GM12878 (cell line): ENCODE measurements at regions not wholly inside any gene's neighbourhood (a gene's known extent, or its start where the extent isn't known, plus 50 kb on each side); places are given as distances from the start of the nearest gene placed in this dataset.
A peak's percentile ranks its signal among the peaks of the same experiment; 100 is the strongest.

ENCODE experiments used
- ATAC-seq: fragments of 200-7000 bp; cut with Tn5 transposase; 3 replicates; pipeline ENCODE4 v1.9.1; 2020; ENCODE audit warnings: mild to moderate bottlenecking, moderate library complexity
- BruUV-seq: library from RNA; stranded (reverse); fragments of 400-500 nt; replicated peaks from 2 replicates; lab custom pipeline; 2021; lab: Mats Ljungman, UMichigan
- CTCF ChIA-PET: fragments of 300-600 bp; sonication (Branson Sonifier 250); formaldehyde crosslinking; extraction: SDS; loops from one replicate; lab custom pipeline; 2021; ENCODE audit warnings: inconsistent platforms; lab: Yijun Ruan, JAX
- POLR2A ChIA-PET: fragments of 350-600 bp; formaldehyde crosslinking; extraction: SDS; loops from one replicate; lab custom pipeline; 2021; ENCODE audit warnings: inconsistent platforms; lab: Charles Lee
- RAD21 ChIA-PET: fragments of 300-600 bp; sonication (Branson Sonifier 250); formaldehyde crosslinking; loops from one replicate; lab custom pipeline; 2023; ENCODE audit warnings: antibody characterized with exemption; ENCODE audit not compliant: unreplicated experiment; lab: Charles Lee
- SMC1A ChIA-PET: fragments of 300-600 bp; sonication (Branson Sonifier 250); formaldehyde crosslinking; loops from one replicate; lab custom pipeline; 2023; ENCODE audit not compliant: unreplicated experiment, uncharacterized antibody; lab: Charles Lee
- DNase-seq: peaks from one replicate; pipeline ENCODE4 v3.0.0-alpha.2; 2011; ENCODE audit warnings: low read depth, low spot score
- FAIRE-seq: peaks from 3 replicates; lab custom pipeline; 2011; peaks lifted over from hg19 to GRCh38; lab: Jason Lieb, UNC
- H2AFZ ChIP-seq: 2 replicates; pipeline ENCODE4 v1.6.0; 2011; ENCODE audit warnings: low read depth, low read length, control low read depth; ENCODE audit not compliant: control insufficient read depth
- H3K27ac ChIP-seq: 2 replicates; pipeline ENCODE4 v1.5.1; 2011; ENCODE audit warnings: control low read depth; ENCODE audit not compliant: control insufficient read depth, insufficient read depth
- H3K27me3 ChIP-seq, 2 experiments: replicated peaks in 1 of 2; 2 replicates each; pipeline versions ENCODE4 v1.6.0 to v1.6.1; 2011; ENCODE audit warnings: low read length in 1 of 2; ENCODE audit not compliant: control insufficient read depth in 2 of 2, insufficient read depth in 2 of 2
- H3K36me3 ChIP-seq, 2 experiments: 2 replicates each; pipeline ENCODE4 v1.5.1; 2011; ENCODE audit warnings: low read length in 1 of 2; ENCODE audit not compliant: control insufficient read depth in 2 of 2, insufficient read depth in 2 of 2
- H3K4me1 ChIP-seq: 2 replicates; pipeline ENCODE4 v1.6.1; 2011; ENCODE audit warnings: mild to moderate bottlenecking, low read length, moderate library complexity, mixed read lengths; ENCODE audit not compliant: control insufficient read depth, insufficient read depth
- H3K4me2 ChIP-seq: 2 replicates; pipeline ENCODE4 v1.6.0; 2011; ENCODE audit warnings: control low read depth; ENCODE audit not compliant: control insufficient read depth, insufficient read depth
- H3K4me3 ChIP-seq: fragments of 200-600 bp; sonication (generic); 2 replicates; pipeline ENCODE4 v1.5.1; 2016
- H3K79me2 ChIP-seq: 2 replicates; pipeline ENCODE4 v1.6.0; 2011; ENCODE audit warnings: low read length; ENCODE audit not compliant: control insufficient read depth, insufficient read depth
- H3K9ac ChIP-seq: 2 replicates; pipeline ENCODE4 v1.8.0; 2011; ENCODE audit warnings: low read length, control low read depth, mixed read lengths; ENCODE audit not compliant: control insufficient read depth, insufficient read depth
- H3K9me3 ChIP-seq: replicated peaks from 3 replicates; pipeline ENCODE4 v1.5.1; 2011; ENCODE audit warnings: mild to moderate bottlenecking, low read length; ENCODE audit not compliant: control insufficient read depth, insufficient read depth
- H4K20me1 ChIP-seq: 2 replicates; pipeline ENCODE4 v1.6.0; 2011; ENCODE audit not compliant: control insufficient read depth, insufficient read depth
- ATF7 ChIP-seq: fragments of 450-650 bp; IDR thresholded peaks from 2 replicates; pipeline ENCODE4 v1.6.1; 2016; ENCODE audit warnings: low read depth, mild to moderate bottlenecking
- CUX1 ChIP-seq: IDR thresholded peaks from 2 replicates; pipeline ENCODE4 v1.6.1; 2012; ENCODE audit warnings: improper control_type of control experiment, low read depth, low read length; ENCODE audit not compliant: insufficient replicate concordance
- JUNB ChIP-seq: IDR thresholded peaks from 2 replicates; pipeline ENCODE4 v1.6.1; 2016; ENCODE audit warnings: antibody characterized with exemption, mild to moderate bottlenecking
- KAT2A ChIP-seq: conservative IDR thresholded peaks from 2 replicates; pipeline ENCODE4 v1.6.1; 2011; ENCODE audit warnings: low read depth, low read length; ENCODE audit not compliant: control insufficient read depth
- NR2C1 ChIP-seq: fragments of 450-650 bp; IDR thresholded peaks from 2 replicates; pipeline ENCODE4 v1.6.1; 2017; ENCODE audit warnings: antibody characterized with exemption, mild to moderate bottlenecking, moderate library complexity
- POLR2AphosphoS2 ChIP-seq: IDR thresholded peaks from 2 replicates; pipeline ENCODE4 v1.6.1; 2011; ENCODE audit warnings: low read depth, mild to moderate bottlenecking, low read length, improper control_type of control experiment, moderate library complexity
- RELB ChIP-seq: fragments of 450-650 bp; IDR thresholded peaks from 2 replicates; pipeline ENCODE4 v1.6.1; 2017; ENCODE audit warnings: low read depth, mild to moderate bottlenecking, moderate library complexity
- SMAD5 ChIP-seq: IDR thresholded peaks from 2 replicates; pipeline ENCODE4 v1.6.1; 2016; ENCODE audit warnings: antibody characterized with exemption, low read depth
- SRF ChIP-seq, 2 experiments: IDR thresholded peaks; 2 replicates each; pipeline ENCODE4 v1.6.1; 2011; ENCODE audit warnings: low read depth in 2 of 2, low read length in 2 of 2, mild to moderate bottlenecking in 1 of 2, moderate library complexity in 1 of 2
- USF1 ChIP-seq: IDR thresholded peaks from 2 replicates; pipeline ENCODE4 v1.6.1; 2011; ENCODE audit warnings: borderline replicate concordance, low read depth, mild to moderate bottlenecking, moderate library complexity, mixed read lengths, low read length; ENCODE audit not compliant: insufficient read depth; ENCODE audit errors: extremely low read length
- ZNF217 ChIP-seq: fragments of 450-650 bp; IDR thresholded peaks from 2 replicates; pipeline ENCODE4 v1.6.1; 2017; ENCODE audit warnings: antibody characterized with exemption, mild to moderate bottlenecking
- ZNF24 ChIP-seq: fragments of 450-650 bp; IDR thresholded peaks from 2 replicates; pipeline ENCODE4 v1.6.1; 2017; ENCODE audit warnings: antibody characterized with exemption, mild to moderate bottlenecking
- WGBS: methylation state at CpG from one replicate; pipeline ENCODE4 v1.1.6; 2016; ENCODE audit warnings: low lambda C conversion rate; ENCODE audit not compliant: insufficient replicate concordance, insufficient coverage; ENCODE audit errors: missing lambda C conversion rate; 5-methylcytosine and 5-hydroxymethylcytosine counted together
- in situ Hi-C: fragments of 300-500 bp; cut with MboI; formaldehyde crosslinking; loops from 9 replicates; pipeline ENCODE4 v1.14.3; 2018; ENCODE audit warnings: mixed read lengths
- intact Hi-C: fragments of 100-400 bp; cut with micrococcal nuclease; formaldehyde crosslinking; loops from one replicate; pipeline ENCODE4 v1.14.2; 2022; ENCODE audit not compliant: unreplicated experiment
- TF ChIP-seq, protein P1 (sequence below): fragments of 450-650 bp; IDR thresholded peaks from 2 replicates; pipeline ENCODE4 v1.6.1; 2017; ENCODE audit warnings: antibody characterized with exemption, mild to moderate bottlenecking, moderate library complexity

DNA sequence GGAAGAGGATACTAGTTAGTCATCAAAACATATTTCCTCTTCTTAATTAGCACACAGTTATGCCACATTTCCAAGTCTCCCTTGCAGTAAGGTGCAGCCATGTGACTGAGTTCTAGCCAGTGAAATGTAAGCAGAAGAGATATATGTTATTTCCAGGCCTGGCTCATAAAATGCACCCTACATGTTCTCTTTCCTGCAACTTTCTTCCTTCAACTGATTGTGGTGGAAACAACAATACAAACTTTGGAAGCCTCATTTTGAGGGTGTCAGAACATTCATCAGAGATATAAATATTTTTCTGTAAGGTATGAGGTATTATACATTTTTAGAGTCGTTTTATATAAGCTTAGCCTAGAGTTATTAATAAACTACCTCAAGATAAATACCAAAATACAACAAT, 110.9 kb upstream of the PDE7B start (continued):
- TF ChIP-seq CUX1 (no peak), SRF (IDR thresholded peaks at IDR 0.05; ENCODE audit: low read depth in 2 of 2, low read length in 2 of 2) (no peak), ZNF217 (no peak), NR2C1 (no peak), SMAD5 (no peak), POLR2AphosphoS2 (no peak)

DNA sequence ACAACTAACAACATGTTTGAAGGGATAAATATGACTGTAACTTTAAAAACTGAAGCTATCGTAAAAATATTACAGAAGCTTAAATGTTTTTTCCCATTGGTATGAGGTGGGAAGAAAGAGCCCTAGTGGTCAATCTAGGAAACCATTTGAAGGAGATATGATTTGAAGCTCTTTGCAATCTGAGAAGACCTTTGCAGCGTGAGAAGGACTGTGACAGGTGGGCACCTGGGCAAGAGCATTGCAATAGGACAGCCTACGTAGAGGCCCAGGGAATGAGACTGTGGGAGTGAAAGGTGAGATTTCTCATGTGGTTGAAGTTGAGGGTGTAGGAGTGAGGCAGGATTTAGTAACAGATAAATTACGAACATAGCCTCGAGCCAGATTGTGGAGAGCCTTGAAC, 108.0 kb upstream of the PDE7B start:
- Histone ChIP-seq H3K4me1 (no peaks in the 10 kb centered on the region), H3K79me2 (no peaks in the 10 kb centered on the region), H3K27me3 (no peaks in the 10 kb centered on the region), H3K36me3 (no peaks in the 10 kb centered on the region), H3K9ac (no peak overlapping the region), H3K4me2 (no peak overlapping the region), H2AFZ (no peak overlapping the region), H3K4me3 (no peak overlapping the region), H3K9me3 (no peaks in the 10 kb centered on the region), H3K27ac (no peak overlapping the region), H4K20me1 (no peaks in the 10 kb centered on the region)
- ATAC-seq = no peak
- DNase-seq = no peak
- FAIRE-seq = peak; percentile 54
- 42% methylated on average over 5 of the region's 5 CpGs for WGBS
- ChIA-PET POLR2A (no interaction called here), CTCF (interaction anchor here (0.6 to 1.2 kb wide), 3 partner anchors 28 to 761 kb away, joined by 3 to 4 read pairs (median 4); no protein-coding TSS in a partner anchor), SMC1A (interaction anchor here (0.9 kb wide), 1 partner anchor 30 kb away, joined by 3 read pairs; no protein-coding TSS in a partner anchor), RAD21 (no interaction called here)
- no TSS peak for BruUV-seq
- intact Hi-C loops = no loop called here
- in situ Hi-C loops = no loop called here
- TF ChIP-seq SRF (IDR thresholded peaks at IDR 0.05; ENCODE audit: low read depth in 2 of 2, low read length in 2 of 2) (no peak), JUNB (no peak), USF1 (no peak), KAT2A (no peak), ATF7 (no peak), RELB (no peak), ZNF24 (no peak)
- TF ChIP-seq, protein P1, sequence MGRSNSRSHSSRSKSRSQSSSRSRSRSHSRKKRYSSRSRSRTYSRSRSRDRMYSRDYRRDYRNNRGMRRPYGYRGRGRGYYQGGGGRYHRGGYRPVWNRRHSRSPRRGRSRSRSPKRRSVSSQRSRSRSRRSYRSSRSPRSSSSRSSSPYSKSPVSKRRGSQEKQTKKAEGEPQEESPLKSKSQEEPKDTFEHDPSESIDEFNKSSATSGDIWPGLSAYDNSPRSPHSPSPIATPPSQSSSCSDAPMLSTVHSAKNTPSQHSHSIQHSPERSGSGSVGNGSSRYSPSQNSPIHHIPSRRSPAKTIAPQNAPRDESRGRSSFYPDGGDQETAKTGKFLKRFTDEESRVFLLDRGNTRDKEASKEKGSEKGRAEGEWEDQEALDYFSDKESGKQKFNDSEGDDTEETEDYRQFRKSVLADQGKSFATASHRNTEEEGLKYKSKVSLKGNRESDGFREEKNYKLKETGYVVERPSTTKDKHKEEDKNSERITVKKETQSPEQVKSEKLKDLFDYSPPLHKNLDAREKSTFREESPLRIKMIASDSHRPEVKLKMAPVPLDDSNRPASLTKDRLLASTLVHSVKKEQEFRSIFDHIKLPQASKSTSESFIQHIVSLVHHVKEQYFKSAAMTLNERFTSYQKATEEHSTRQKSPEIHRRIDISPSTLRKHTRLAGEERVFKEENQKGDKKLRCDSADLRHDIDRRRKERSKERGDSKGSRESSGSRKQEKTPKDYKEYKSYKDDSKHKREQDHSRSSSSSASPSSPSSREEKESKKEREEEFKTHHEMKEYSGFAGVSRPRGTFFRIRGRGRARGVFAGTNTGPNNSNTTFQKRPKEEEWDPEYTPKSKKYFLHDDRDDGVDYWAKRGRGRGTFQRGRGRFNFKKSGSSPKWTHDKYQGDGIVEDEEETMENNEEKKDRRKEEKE = no peak
